H1 (cell line): ENCODE measurements at regions not wholly inside any gene's neighbourhood (a gene's known extent, or its start where the extent isn't known, plus 50 kb on each side); places are given as distances from the start of the nearest gene placed in this dataset.

ENCODE experiments used
- CTCF ChIA-PET: fragments of 300-600 bp; sonication (Branson Sonifier 250); formaldehyde crosslinking; loops from one replicate; lab custom pipeline; 2021; ENCODE audit not compliant: partially characterized antibody; lab: Charles Lee
- POLR2A ChIA-PET: fragments of 300-600 bp; sonication (Branson Sonifier 250); formaldehyde crosslinking; loops from one replicate; lab custom pipeline; 2021; ENCODE audit warnings: inconsistent platforms; ENCODE audit not compliant: partially characterized antibody; lab: Charles Lee
- DNase-seq, 2 experiments: peaks; one replicate each; pipeline versions ENCODE4 v3.0.0 to v3.0.0-alpha.2; 2010 to 2022; ENCODE audit warnings: low spot score in 2 of 2, low read depth in 1 of 2, mixed read lengths in 1 of 2
- FAIRE-seq: peaks from 2 replicates; lab custom pipeline; 2011; peaks lifted over from hg19 to GRCh38; lab: Jason Lieb, UNC
- H2AFZ ChIP-seq: 2 replicates; pipeline ENCODE4 v1.8.1; 2012; ENCODE audit warnings: low read length, inconsistent platforms
- H2AK5ac ChIP-seq: 2 replicates; pipeline ENCODE4 v1.6.1; 2013; ENCODE audit warnings: low read depth, low read length
- H2BK120ac ChIP-seq: replicated peaks from 2 replicates; pipeline ENCODE3; 2013; ENCODE audit warnings: low read depth, low read length, inconsistent platforms
- H2BK12ac ChIP-seq: 2 replicates; pipeline ENCODE4 v1.6.1; 2013; ENCODE audit warnings: low read depth, low read length
- H2BK15ac ChIP-seq: 2 replicates; pipeline ENCODE4 v1.6.1; 2013; ENCODE audit warnings: low read length
- H2BK20ac ChIP-seq: 2 replicates; pipeline ENCODE4 v1.6.1; 2013; ENCODE audit warnings: low read length
- H2BK5ac ChIP-seq: 2 replicates; pipeline ENCODE4 v1.6.1; 2013; ENCODE audit warnings: low read depth, low read length
- H3K14ac ChIP-seq: 2 replicates; pipeline ENCODE4 v1.6.1; 2013; ENCODE audit warnings: inconsistent platforms; ENCODE audit not compliant: insufficient read length
- H3K18ac ChIP-seq: 2 replicates; pipeline ENCODE4 v1.6.1; 2013; ENCODE audit warnings: low read length; ENCODE audit errors: extremely low read depth
- H3K23ac ChIP-seq: 2 replicates; pipeline ENCODE4 v1.6.1; 2013; ENCODE audit warnings: inconsistent platforms; ENCODE audit not compliant: insufficient read length
- H3K23me2 ChIP-seq: 2 replicates; pipeline ENCODE4 v1.6.1; 2013; ENCODE audit warnings: low read depth, low read length
- H3K27ac ChIP-seq: 2 replicates; pipeline ENCODE4 v1.6.1; 2011; ENCODE audit warnings: low read depth, low read length, inconsistent platforms
- H3K27me3 ChIP-seq, 4 experiments: replicated peaks in 1 of 4; 1 replicate in 1 of 4; 2 replicates in 3 of 4; pipeline versions ENCODE4 v1.6.1 to v1.8.1; 2011 to 2013; ENCODE audit warnings: low read length in 3 of 4, mild to moderate bottlenecking in 3 of 4, inconsistent platforms in 2 of 4, mixed read lengths in 2 of 4, moderate library complexity in 1 of 4; ENCODE audit not compliant: control insufficient read depth in 3 of 4, insufficient read depth in 3 of 4; ENCODE audit errors: extremely low read depth in 1 of 4
- H3K36me3 ChIP-seq, 4 experiments: 2 replicates each; pipeline versions ENCODE4 v1.6.1 to v1.8.1; 2011 to 2013; ENCODE audit warnings: mild to moderate bottlenecking in 4 of 4, low read length in 3 of 4, moderate library complexity in 2 of 4, control low read depth in 1 of 4, inconsistent platforms in 1 of 4; ENCODE audit not compliant: insufficient read depth in 4 of 4, control insufficient read depth in 2 of 4
- H3K4ac ChIP-seq: replicated peaks from 2 replicates; pipeline ENCODE3; 2013; ENCODE audit warnings: low read length, low read depth, mixed read lengths, inconsistent platforms; ENCODE audit not compliant: insufficient read length
- H3K4me1 ChIP-seq, 4 experiments: replicated peaks in 1 of 4; 1 replicate in 1 of 4; 2 replicates in 3 of 4; pipeline versions ENCODE4 v1.6.1 to v1.8.1; 2011 to 2013; ENCODE audit warnings: low read length in 3 of 4, inconsistent platforms in 2 of 4, mixed read lengths in 1 of 4; ENCODE audit not compliant: insufficient read depth in 4 of 4, control insufficient read depth in 3 of 4
- H3K4me2 ChIP-seq, 2 experiments: 2 replicates each; pipeline versions ENCODE4 v1.6.1 to v1.8.1; 2011 to 2013; ENCODE audit warnings: low read depth in 2 of 2, low read length in 2 of 2, control low read depth in 1 of 2, inconsistent platforms in 1 of 2, mild to moderate bottlenecking in 1 of 2; ENCODE audit not compliant: insufficient read depth in 1 of 2
- H3K4me3 ChIP-seq, 4 experiments: fragments of 200-600, 300-600 bp in 1 of 4; sonication (generic), shearing (Covaris generic), sonication (Bioruptor Twin) in 1 of 4; 2 replicates each; pipeline versions ENCODE4 v1.5.1 to v1.8.1; 2011 to 2016; ENCODE audit warnings: low read length in 4 of 4, low read depth in 3 of 4, control low read depth in 2 of 4, inconsistent platforms in 2 of 4, mild to moderate bottlenecking in 2 of 4, mixed read lengths in 1 of 4, moderate library complexity in 1 of 4; ENCODE audit not compliant: insufficient read depth in 2 of 4; ENCODE audit errors: extremely low read depth in 1 of 4
- H3K56ac ChIP-seq: replicated peaks from 2 replicates; pipeline ENCODE3; 2013; ENCODE audit warnings: low read depth, mild to moderate bottlenecking, mixed read lengths, low read length, inconsistent platforms; ENCODE audit not compliant: insufficient read length
- H3K79me1 ChIP-seq: 2 replicates; pipeline ENCODE4 v1.6.1; 2013; ENCODE audit warnings: low read depth, low read length, control low read depth
- H3K79me2 ChIP-seq, 2 experiments: 2 replicates each; pipeline versions ENCODE4 v1.6.1 to v1.8.1; 2012 to 2013; ENCODE audit warnings: low read length in 2 of 2, mild to moderate bottlenecking in 2 of 2, inconsistent platforms in 1 of 2; ENCODE audit not compliant: insufficient read depth in 2 of 2, control insufficient read depth in 1 of 2
- H3K9ac ChIP-seq, 4 experiments: replicated peaks in 1 of 4; 1 replicate in 1 of 4; 2 replicates in 3 of 4; pipeline versions ENCODE4 v1.6.1 to v1.8.1; 2011 to 2013; ENCODE audit warnings: low read depth in 3 of 4, low read length in 3 of 4, control low read depth in 2 of 4, mild to moderate bottlenecking in 2 of 4, moderate library complexity in 2 of 4, inconsistent platforms in 1 of 4; ENCODE audit errors: extremely low read depth in 1 of 4
- H3K9me3 ChIP-seq, 2 experiments: 2 replicates each; pipeline versions ENCODE4 v1.6.1 to v1.8.1; 2012 to 2013; ENCODE audit warnings: mild to moderate bottlenecking in 2 of 2, moderate library complexity in 2 of 2, control low read depth in 1 of 2, inconsistent platforms in 1 of 2, low read depth in 1 of 2, low read length in 1 of 2, mixed read lengths in 1 of 2; ENCODE audit not compliant: insufficient read depth in 2 of 2
- H4K20me1 ChIP-seq, 2 experiments: replicated peaks in 1 of 2; 2 replicates each; pipeline versions ENCODE3 to v1.8.1; 2011 to 2013; ENCODE audit warnings: inconsistent platforms in 2 of 2, low read length in 2 of 2, mild to moderate bottlenecking in 1 of 2; ENCODE audit not compliant: insufficient read depth in 2 of 2, control insufficient read depth in 1 of 2
- H4K5ac ChIP-seq: 2 replicates; pipeline ENCODE4 v1.6.1; 2013; ENCODE audit warnings: low read length, low read depth, mixed read lengths, inconsistent platforms; ENCODE audit not compliant: insufficient read length
- H4K8ac ChIP-seq: 2 replicates; pipeline ENCODE4 v1.8.0; 2013; ENCODE audit warnings: mild to moderate bottlenecking, moderate library complexity, low read length, inconsistent platforms; ENCODE audit not compliant: insufficient read depth; ENCODE audit errors: extremely low read depth
- H4K91ac ChIP-seq: replicated peaks from 2 replicates; pipeline ENCODE3; 2013; ENCODE audit warnings: low read length, mixed read lengths, inconsistent platforms; ENCODE audit not compliant: insufficient read length
- CTBP2 ChIP-seq: IDR thresholded peaks from 2 replicates; pipeline ENCODE4 v1.7.0; 2011; ENCODE audit warnings: borderline replicate concordance, mild to moderate bottlenecking, moderate library complexity, mixed read lengths, low read length; ENCODE audit not compliant: insufficient read depth, insufficient read length
- HDAC6 ChIP-seq: IDR thresholded peaks from one replicate; pipeline ENCODE4 v1.7.1; 2012; ENCODE audit warnings: low read depth, mild to moderate bottlenecking, inconsistent platforms, low read length, moderate library complexity
- KDM5A ChIP-seq: fragments of 200-600 bp; IDR thresholded peaks from 2 replicates; pipeline ENCODE4 v1.7.1; 2012; ENCODE audit warnings: mild to moderate bottlenecking, low read length, inconsistent platforms, mixed read lengths
- SP1 ChIP-seq: IDR thresholded peaks from 2 replicates; pipeline ENCODE4 v1.6.1; 2011; ENCODE audit warnings: low read depth, low read length
- TEAD4 ChIP-seq: IDR thresholded peaks from 2 replicates; pipeline ENCODE4 v1.6.1; 2012; ENCODE audit warnings: low read depth, low read length, inconsistent platforms, mixed read lengths
- WGBS, 2 experiments: shearing (Covaris generic) in 1 of 2; methylation state at CpG; one replicate each; pipeline versions ENCODE4 v1.1.6 to v1.1.7; 2013 to 2015; ENCODE audit warnings: low lambda C conversion rate in 2 of 2, mixed read lengths in 2 of 2, inconsistent platforms in 1 of 2, low coverage in 1 of 2, missing lambda C conversion rate in 1 of 2; ENCODE audit not compliant: insufficient replicate concordance in 2 of 2, insufficient coverage in 1 of 2, insufficient read length in 1 of 2; ENCODE audit errors: extremely low coverage in 1 of 2, missing lambda C conversion rate in 1 of 2; 5-methylcytosine and 5-hydroxymethylcytosine counted together
- TF ChIP-seq, protein P1 (sequence below): IDR thresholded peaks from 2 replicates; pipeline ENCODE4 v1.6.1; 2012; ENCODE audit warnings: low read length, inconsistent platforms
- TF ChIP-seq, protein P2 (sequence below): IDR thresholded peaks from 2 replicates; pipeline ENCODE4 v1.6.1; 2012; ENCODE audit warnings: inconsistent platforms

DNA sequence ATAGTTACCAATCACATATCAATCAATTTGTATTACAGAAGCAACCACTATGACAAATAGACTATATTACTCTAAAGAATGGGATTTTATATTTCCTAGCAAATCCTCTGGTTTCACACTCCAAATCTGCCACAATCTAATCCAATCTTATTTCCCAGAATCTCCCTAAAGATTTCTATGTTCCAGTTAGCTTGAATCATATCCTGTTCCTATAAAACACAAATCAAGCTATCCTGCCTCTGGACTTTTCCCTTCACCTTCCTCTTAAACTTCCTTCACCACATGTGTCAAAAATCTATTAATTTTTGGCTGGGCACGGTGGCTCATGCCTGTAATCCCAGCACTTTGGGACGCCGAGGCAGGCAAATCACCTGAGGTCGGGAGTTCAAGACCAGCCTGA lies 50.0 kb downstream of the PIK3C2A start:
- H3K14ac ChIP-seq = no peak overlapping the region
- peaks cover 0 to 3% (median 0%) of the 10 kb centered on the region in 4 experiments; a peak in 1 of 7 replicates for H3K4me1 ChIP-seq
- no peak overlapping the region for H2BK12ac ChIP-seq
- H4K5ac ChIP-seq = no peak overlapping the region
- no peaks in the 10 kb centered on the region; the same call in 1 of the 2 replicates for H3K79me1 ChIP-seq
- no peak overlapping the region for H2AK5ac ChIP-seq
- WGBS, 2 experiments = 95% methylated on average over 4 of the region's 4 CpGs; no CpG with 5 or more reads in 1 of the 2 experiments
- no peak overlapping the region for H4K8ac ChIP-seq
- H3K27me3 ChIP-seq = no peaks in the 10 kb centered on the region
- H2BK120ac ChIP-seq = no peak overlapping the region
- no peak overlapping the region for H3K9ac ChIP-seq
- H3K23me2 ChIP-seq = no peaks in the 10 kb centered on the region
- H3K9me3 ChIP-seq = no peaks in the 10 kb centered on the region
- H3K56ac ChIP-seq = no peak overlapping the region
- H2BK5ac ChIP-seq = no peak overlapping the region
- peaks cover 1 to 6% of the 10 kb centered on the region in 2 experiments for H4K20me1 ChIP-seq
- H3K23ac ChIP-seq = no peak overlapping the region
- TF ChIP-seq TEAD4 = no peak
- TF ChIP-seq, protein P1, sequence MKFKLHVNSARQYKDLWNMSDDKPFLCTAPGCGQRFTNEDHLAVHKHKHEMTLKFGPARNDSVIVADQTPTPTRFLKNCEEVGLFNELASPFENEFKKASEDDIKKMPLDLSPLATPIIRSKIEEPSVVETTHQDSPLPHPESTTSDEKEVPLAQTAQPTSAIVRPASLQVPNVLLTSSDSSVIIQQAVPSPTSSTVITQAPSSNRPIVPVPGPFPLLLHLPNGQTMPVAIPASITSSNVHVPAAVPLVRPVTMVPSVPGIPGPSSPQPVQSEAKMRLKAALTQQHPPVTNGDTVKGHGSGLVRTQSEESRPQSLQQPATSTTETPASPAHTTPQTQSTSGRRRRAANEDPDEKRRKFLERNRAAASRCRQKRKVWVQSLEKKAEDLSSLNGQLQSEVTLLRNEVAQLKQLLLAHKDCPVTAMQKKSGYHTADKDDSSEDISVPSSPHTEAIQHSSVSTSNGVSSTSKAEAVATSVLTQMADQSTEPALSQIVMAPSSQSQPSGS = no peak
- TF ChIP-seq HDAC6 = no peak
- TF ChIP-seq KDM5A = no peak
- no peak for TF ChIP-seq CTBP2
- TF ChIP-seq, protein P2, sequence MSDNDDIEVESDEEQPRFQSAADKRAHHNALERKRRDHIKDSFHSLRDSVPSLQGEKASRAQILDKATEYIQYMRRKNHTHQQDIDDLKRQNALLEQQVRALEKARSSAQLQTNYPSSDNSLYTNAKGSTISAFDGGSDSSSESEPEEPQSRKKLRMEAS = no peak
- TF ChIP-seq SP1 = no peak
- CTCF ChIA-PET = interaction anchor here (0.7 to 1.3 kb wide), 5 partner anchors 9 to 372 kb away, joined by 3 read pairs; no protein-coding TSS in a partner anchor
- H3K4ac ChIP-seq = no peak overlapping the region
- H3K36me3 ChIP-seq = peaks cover 0 to 17% (median 0%) of the 10 kb centered on the region in 4 experiments; a peak in 1 of 8 replicates
- no peak overlapping the region for H4K91ac ChIP-seq
- POLR2A ChIA-PET = no interaction called here
- H2AFZ ChIP-seq = no peak overlapping the region
- DNase-seq = no peak
- no peak overlapping the region for H3K4me3 ChIP-seq
- H2BK20ac ChIP-seq = no peak overlapping the region
- H3K18ac ChIP-seq = no peak overlapping the region
- no peak overlapping the region for H2BK15ac ChIP-seq
- no peak overlapping the region for H3K4me2 ChIP-seq
- no peak overlapping the region for H3K27ac ChIP-seq
- no peak for FAIRE-seq
- peaks cover 0 to 82% of the 10 kb centered on the region in 2 experiments; a peak in 2 of 4 replicates for H3K79me2 ChIP-seq
